HG02938 (cell line): ENCODE measurements at regions not wholly inside any gene's neighbourhood (a gene's known extent, or its start where the extent isn't known, plus 50 kb on each side); places are given as distances from the start of the nearest gene placed in this dataset.

Experiments used
- ATAC-seq: cut with Tn5 transposase; IDR thresholded peaks from one replicate; pipeline ENCODE4 v1.9.1; 2021; ENCODE audit warnings: mild to moderate bottlenecking, moderate library complexity; ENCODE audit not compliant: unreplicated experiment

GRCh38 chr11:116509551-116509950 is 263.2 kb downstream of the BUD13 start:
- no peak for ATAC-seq

- no peak for ATAC-seq
Measured at GRCh38 chr11:116507849-116508695, 264.7 kb downstream of the BUD13 start.

- ATAC-seq, result no peak
Measured at GRCh38 chr11:116507016-116507415, 265.8 kb downstream of the BUD13 start.

- no peak for ATAC-seq
Measured at GRCh38 chr11:116506263-116506825, 266.4 kb downstream of the BUD13 start.

GRCh38 chr11:116505298-116506262 is 267.2 kb downstream of the BUD13 start:
- no peak for ATAC-seq

- ATAC-seq, result no peak
Measured at GRCh38 chr11:116504541-116505297, 268.1 kb downstream of the BUD13 start.

GRCh38 chr11:116503216-116504160 is 269.3 kb downstream of the BUD13 start:
- ATAC-seq, result no peak

- ATAC-seq, result no peak
Measured at GRCh38 chr11:116502641-116503061, 270.1 kb downstream of the BUD13 start.

- no peak for ATAC-seq
Measured at GRCh38 chr11:116501728-116502127, 271.1 kb downstream of the BUD13 start.

- ATAC-seq, result no peak
Measured at GRCh38 chr11:116500947-116501602, 271.7 kb downstream of the BUD13 start.

- ATAC-seq, result no peak
Measured at GRCh38 chr11:116500026-116500946, 272.5 kb downstream of the BUD13 start.

- ATAC-seq, result no peak
Measured at GRCh38 chr11:116499396-116500003, 273.3 kb downstream of the BUD13 start.

GRCh38 chr11:116498161-116498560 is 274.6 kb downstream of the BUD13 start:
- ATAC-seq, result no peak

- no peak for ATAC-seq
Measured at GRCh38 chr11:116492600-116492999, 280.2 kb downstream of the BUD13 start.

- no peak for ATAC-seq
Measured at GRCh38 chr11:116488836-116489389, 283.9 kb downstream of the BUD13 start.

- ATAC-seq, result no peak
Measured at GRCh38 chr11:116485425-116485824, 287.4 kb downstream of the BUD13 start.

- ATAC-seq, result no peak
Measured at GRCh38 chr11:116482716-116483115, 290.1 kb downstream of the BUD13 start.
